Right lobe of liver (tissue), 4 donors: ENCODE measurements at regions not wholly inside any gene's neighbourhood (a gene's known extent, or its start where the extent isn't known, plus 50 kb on each side); places are given as distances from the start of the nearest gene placed in this dataset.

ENCODE experiments used
- POLR2A ChIP-seq: fragments of 450-650 bp; IDR thresholded peaks from one replicate; pipeline ENCODE4 v1.6.1; 2017; ENCODE audit warnings: antibody characterized with exemption, mild to moderate bottlenecking
- TF ChIP-seq, protein P1 (sequence below), 4 donors: fragments of 200-600 bp in 3 of 4; fragments of 450-650 bp in 1 of 4; IDR thresholded peaks; one replicate each; pipeline versions ENCODE4 v1.5.1 to v1.8.0; 2016 to 2022; ENCODE audit warnings: antibody characterized with exemption in 4 of 4, mild to moderate bottlenecking in 2 of 4
- donor health status: DM: no; HTN: no; CAD: no.
- donor health status: DM: no; HTN: no; CAD: no.
- donor health status: DM: no; HTN: yes; CAD: no.

DNA sequence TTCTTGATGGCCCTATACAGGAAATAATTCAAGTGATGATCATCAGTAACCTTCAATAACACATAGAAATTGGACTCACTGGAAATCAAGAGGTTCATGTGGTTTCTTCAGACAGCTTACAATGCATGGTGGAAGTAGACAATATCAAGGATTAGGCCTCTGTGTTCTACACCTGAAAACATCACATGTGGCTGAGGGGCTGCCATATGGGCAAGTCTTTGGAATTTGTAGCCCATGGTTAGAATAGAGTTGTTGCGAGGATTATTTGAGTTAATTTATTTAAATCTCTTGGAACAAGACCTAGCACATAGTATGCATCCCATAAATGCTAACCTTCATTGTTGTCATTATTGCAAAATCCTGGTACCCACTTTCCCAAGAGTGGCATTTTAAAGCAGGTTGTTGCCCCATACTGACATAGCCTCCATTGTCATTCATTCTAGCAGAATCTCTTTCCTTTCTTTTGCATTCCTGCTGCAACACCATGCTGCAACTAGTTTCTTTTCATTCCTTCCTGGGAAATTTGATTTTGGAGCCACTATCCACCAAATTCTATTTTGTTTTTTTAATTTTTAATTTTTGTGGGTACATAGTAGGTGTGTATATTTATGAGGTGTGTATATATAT is 352.7 kb upstream of the NAV3 start:
- TF ChIP-seq, protein P1, sequence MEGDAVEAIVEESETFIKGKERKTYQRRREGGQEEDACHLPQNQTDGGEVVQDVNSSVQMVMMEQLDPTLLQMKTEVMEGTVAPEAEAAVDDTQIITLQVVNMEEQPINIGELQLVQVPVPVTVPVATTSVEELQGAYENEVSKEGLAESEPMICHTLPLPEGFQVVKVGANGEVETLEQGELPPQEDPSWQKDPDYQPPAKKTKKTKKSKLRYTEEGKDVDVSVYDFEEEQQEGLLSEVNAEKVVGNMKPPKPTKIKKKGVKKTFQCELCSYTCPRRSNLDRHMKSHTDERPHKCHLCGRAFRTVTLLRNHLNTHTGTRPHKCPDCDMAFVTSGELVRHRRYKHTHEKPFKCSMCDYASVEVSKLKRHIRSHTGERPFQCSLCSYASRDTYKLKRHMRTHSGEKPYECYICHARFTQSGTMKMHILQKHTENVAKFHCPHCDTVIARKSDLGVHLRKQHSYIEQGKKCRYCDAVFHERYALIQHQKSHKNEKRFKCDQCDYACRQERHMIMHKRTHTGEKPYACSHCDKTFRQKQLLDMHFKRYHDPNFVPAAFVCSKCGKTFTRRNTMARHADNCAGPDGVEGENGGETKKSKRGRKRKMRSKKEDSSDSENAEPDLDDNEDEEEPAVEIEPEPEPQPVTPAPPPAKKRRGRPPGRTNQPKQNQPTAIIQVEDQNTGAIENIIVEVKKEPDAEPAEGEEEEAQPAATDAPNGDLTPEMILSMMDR (IDR thresholded peaks at IDR 0.05) = no peak
- no peak for TF ChIP-seq POLR2A
